NB4 (cell line): ENCODE measurements at regions not wholly inside any gene's neighbourhood (a gene's known extent, or its start where the extent isn't known, plus 50 kb on each side); places are given as distances from the start of the nearest gene placed in this dataset.
A peak's percentile ranks its signal among the peaks of the same experiment; 100 is the strongest.

Experiments used
- CTCF ChIP-seq: IDR thresholded peaks from one replicate; pipeline ENCODE4 v1.5.1; 2012; ENCODE audit warnings: low read depth, low read length
- MAX ChIP-seq: IDR thresholded peaks from 2 replicates; pipeline ENCODE4 v1.6.1; 2011; ENCODE audit warnings: low read depth, low read length
- MYC ChIP-seq: IDR thresholded peaks from 2 replicates; pipeline ENCODE4 v1.6.1; 2011; ENCODE audit warnings: low read depth, low read length
- POLR2A ChIP-seq: IDR thresholded peaks from 2 replicates; pipeline ENCODE4 v1.6.1; 2011; ENCODE audit warnings: mild to moderate bottlenecking; ENCODE audit not compliant: insufficient read length; ENCODE audit errors: extremely low read depth

- TF ChIP-seq CTCF = peak; percentile 59
- TF ChIP-seq MYC = no peak
- TF ChIP-seq POLR2A = no peak
- TF ChIP-seq MAX = no peak
Measured at GRCh38 chr12:28998662-28999120, 150.4 kb upstream of the FAR2 start.
